Right cardiac atrium (tissue), 5 donors: ENCODE measurements at regions not wholly inside any gene's neighbourhood (a gene's known extent, or its start where the extent isn't known, plus 50 kb on each side); places are given as distances from the start of the nearest gene placed in this dataset.

Experiments used
- ATAC-seq, 2 donors: fragments of 200-7000 bp; cut with Tn5 transposase; one replicate each; pipeline versions ENCODE4 v1.8.0 to v1.9.1; 2020; ENCODE audit warnings: moderate library complexity in 2 of 2, mild to moderate bottlenecking in 1 of 2
- DNase-seq, 3 donors: peaks; one replicate each; pipeline ENCODE4 v3.0.0-alpha.2; 2020
- H3K27ac ChIP-seq: one replicate; pipeline ENCODE4 v1.5.1; 2013; ENCODE audit warnings: mild to moderate bottlenecking, low read length, control low read depth, moderate library complexity
- H3K27me3 ChIP-seq: one replicate; pipeline ENCODE4 v1.6.1; 2013; ENCODE audit not compliant: control insufficient read depth, insufficient read depth
- H3K4me1 ChIP-seq: one replicate; pipeline ENCODE4 v1.6.1; 2013; ENCODE audit warnings: low read length; ENCODE audit not compliant: control insufficient read depth, insufficient read depth
- H3K4me3 ChIP-seq: one replicate; pipeline ENCODE4 v1.5.1; 2013; ENCODE audit warnings: low read length, control low read depth
- H3K9me3 ChIP-seq: one replicate; pipeline ENCODE4 v1.6.1; 2013; ENCODE audit warnings: low read length; ENCODE audit not compliant: control insufficient read depth
- WGBS: extraction: QIAGEN DNeasy Blood & Tissue Kit; methylation state at CpG from one replicate; pipeline ENCODE4 v1.1.7; 2013; 5-methylcytosine and 5-hydroxymethylcytosine counted together
- intact Hi-C, 4 donors: fragments of 100-400 bp; cut with DNase I; formaldehyde crosslinking; loops; one replicate each; pipeline versions ENCODE4 v1.11.0 to v1.14.0; 2022 to 2023
- donor health status: healthy with polysubstance abuse.
- donor health status: DM: no; HTN: yes; CAD: no.
- donor health status: DM: no; HTN: no; CAD: no.
- donor health status: DM: no; HTN: yes; CAD: no; lungs with severe emphysema.
- donor health status: DM: yes; HTN: yes; CAD: no.

- intact Hi-C loops = no loop called here
- no peak for ATAC-seq
- no peak overlapping the region for H3K4me3 ChIP-seq
- no peak for DNase-seq
- H3K27me3 ChIP-seq = no peaks in the 10 kb centered on the region
- H3K27ac ChIP-seq = no peak overlapping the region
- H3K4me1 ChIP-seq = peaks cover 5% of the 10 kb centered on the region
- no peaks in the 10 kb centered on the region for H3K9me3 ChIP-seq
- WGBS = 41% methylated on average over 12 of the region's 12 CpGs
Observed at GRCh38 chr5:173757403-173758209, 130.5 kb upstream of the CPEB4 start.

- WGBS = 77% methylated on average over 3 of the region's 3 CpGs
- Histone ChIP-seq H3K4me1 (peaks cover 5% of the 10 kb centered on the region), H3K27ac (no peak overlapping the region), H3K9me3 (no peaks in the 10 kb centered on the region), H3K27me3 (no peaks in the 10 kb centered on the region), H3K4me3 (no peak overlapping the region)
- no peak for DNase-seq
- intact Hi-C loops = no loop called here
- no peak for ATAC-seq
Observed at GRCh38 chr5:173758676-173759075, 129.5 kb upstream of the CPEB4 start.

- no peak overlapping the region for H3K4me3 ChIP-seq
- H3K27ac ChIP-seq = no peak overlapping the region
- H3K9me3 ChIP-seq = no peaks in the 10 kb centered on the region
- ATAC-seq (no peak), DNase-seq (no peak)
- 84% methylated on average over 8 of the region's 8 CpGs for WGBS
- peaks cover 7% of the 10 kb centered on the region for H3K4me1 ChIP-seq
- H3K27me3 ChIP-seq = no peaks in the 10 kb centered on the region
- intact Hi-C loops = loop anchor here in 2 of 4 donors (10.0 kb wide), 2 partner anchors 115 to 125 kb away; partner anchors contain the start of gene CPEB4 (in 2 of the 2)
Observed at GRCh38 chr5:173759691-173760090, 128.5 kb upstream of the CPEB4 start.

- ATAC-seq (no peak), DNase-seq (no peak)
- intact Hi-C loops = loop anchor here in 2 of 4 donors (10.0 kb wide), 2 partner anchors 116 to 124 kb away; partner anchors contain the start of gene CPEB4 (in 2 of the 2)
- Histone ChIP-seq H3K4me1 (peaks cover 8% of the 10 kb centered on the region), H3K27me3 (no peaks in the 10 kb centered on the region), H3K27ac (no peak overlapping the region), H3K4me3 (no peak overlapping the region), H3K9me3 (no peaks in the 10 kb centered on the region)
- WGBS = 84% methylated on average over 5 of the region's 5 CpGs
Observed at GRCh38 chr5:173760461-173761177, 127.5 kb upstream of the CPEB4 start.

GRCh38 chr5:173761178-173761513, 127.0 kb upstream of the CPEB4 start:
- H3K9me3 ChIP-seq = no peaks in the 10 kb centered on the region
- H3K4me1 ChIP-seq = peaks cover 10% of the 10 kb centered on the region
- intact Hi-C loops = loop anchor here in 2 of 4 donors (10.0 kb wide), 2 partner anchors 116 to 124 kb away; partner anchors contain the start of gene CPEB4 (in 2 of the 2)
- no peak for ATAC-seq
- H3K27ac ChIP-seq = no peak overlapping the region
- WGBS = 74% methylated on average over 4 of the region's 4 CpGs
- H3K27me3 ChIP-seq = no peaks in the 10 kb centered on the region
- DNase-seq = no peak
- H3K4me3 ChIP-seq = no peak overlapping the region

- Histone ChIP-seq H3K4me1 (peaks cover 12% of the 10 kb centered on the region), H3K9me3 (no peaks in the 10 kb centered on the region), H3K27ac (no peak overlapping the region), H3K4me3 (no peak overlapping the region), H3K27me3 (no peaks in the 10 kb centered on the region)
- intact Hi-C loops = loop anchor here in 2 of 4 donors (10.0 kb wide), 2 partner anchors 117 to 123 kb away; partner anchors contain the start of gene CPEB4 (in 2 of the 2)
- no peak for ATAC-seq
- 71% methylated on average over 5 of the region's 5 CpGs for WGBS
- no peak for DNase-seq
Observed at GRCh38 chr5:173762045-173762444, 126.1 kb upstream of the CPEB4 start.

- WGBS = 77% methylated on average over 7 of the region's 7 CpGs
- intact Hi-C loops = loop anchor here in 2 of 4 donors (10.0 kb wide), 2 partner anchors 118 to 122 kb away; partner anchors contain the start of gene CPEB4 (in 2 of the 2)
- Histone ChIP-seq H3K9me3 (no peaks in the 10 kb centered on the region), H3K27ac (no peak overlapping the region), H3K27me3 (no peaks in the 10 kb centered on the region), H3K4me3 (no peak overlapping the region), H3K4me1 (peaks cover 10% of the 10 kb centered on the region)
- DNase-seq = no peak
- ATAC-seq = no peak
Observed at GRCh38 chr5:173762930-173763329, 125.2 kb upstream of the CPEB4 start.

- 81% methylated on average over 8 of the region's 8 CpGs for whole genome bisulfite sequencing
- Histone ChIP-seq H3K27ac (no peak overlapping the region), H3K4me1 (peaks cover 9% of the 10 kb centered on the region), H3K9me3 (no peaks in the 10 kb centered on the region), H3K4me3 (no peak overlapping the region), H3K27me3 (no peaks in the 10 kb centered on the region)
- intact Hi-C loops = loop anchor here in 2 of 4 donors (10.0 kb wide), 2 partner anchors 119 to 121 kb away; partner anchors contain the start of gene CPEB4 (in 2 of the 2)
- ATAC-seq (no peak), DNase-seq (no peak)
Observed at GRCh38 chr5:173763410-173763809, 124.7 kb upstream of the CPEB4 start.

- H3K4me1 ChIP-seq = peaks cover 9% of the 10 kb centered on the region
- H3K9me3 ChIP-seq = no peaks in the 10 kb centered on the region
- peak overlapping the region; percentile 89 for H3K27ac ChIP-seq
- H3K4me3 ChIP-seq = no peak overlapping the region
- 38% methylated on average over 13 of the region's 13 CpGs for WGBS
- peak; percentile 73 to 90 for ATAC-seq
- DNase-seq = peak; percentile 86 to 90 (median 88)
- intact Hi-C loops = loop anchor here in 2 of 4 donors (5.0 to 10.0 kb wide), 4 partner anchors 120 to 208 kb away; partner anchors contain the start of gene CPEB4 (in 2 of the 2)
- no peaks in the 10 kb centered on the region for H3K27me3 ChIP-seq
Observed at GRCh38 chr5:173764332-173765028, 123.7 kb upstream of the CPEB4 start.

GRCh38 chr5:173765029-173765644, 123.0 kb upstream of the CPEB4 start:
- no peak for ATAC-seq
- DNase-seq = no peak
- H3K9me3 ChIP-seq = no peaks in the 10 kb centered on the region
- no peaks in the 10 kb centered on the region for H3K27me3 ChIP-seq
- peaks cover 9% of the 10 kb centered on the region for H3K4me1 ChIP-seq
- 89% methylated on average over 9 of the region's 9 CpGs for WGBS
- intact Hi-C loops = loop anchor here in 2 of 4 donors (5.0 to 10.0 kb wide), 4 partner anchors 120 to 207 kb away; partner anchors contain the start of gene CPEB4 (in 2 of the 2)
- H3K4me3 ChIP-seq = no peak overlapping the region
- peak overlapping the region; percentile 89 for H3K27ac ChIP-seq
